ENCODE measurements at regions not wholly inside any gene's neighbourhood (a gene's known extent, or its start where the extent isn't known, plus 50 kb on each side); places are given as distances from the start of the nearest gene placed in this dataset.

DNA sequence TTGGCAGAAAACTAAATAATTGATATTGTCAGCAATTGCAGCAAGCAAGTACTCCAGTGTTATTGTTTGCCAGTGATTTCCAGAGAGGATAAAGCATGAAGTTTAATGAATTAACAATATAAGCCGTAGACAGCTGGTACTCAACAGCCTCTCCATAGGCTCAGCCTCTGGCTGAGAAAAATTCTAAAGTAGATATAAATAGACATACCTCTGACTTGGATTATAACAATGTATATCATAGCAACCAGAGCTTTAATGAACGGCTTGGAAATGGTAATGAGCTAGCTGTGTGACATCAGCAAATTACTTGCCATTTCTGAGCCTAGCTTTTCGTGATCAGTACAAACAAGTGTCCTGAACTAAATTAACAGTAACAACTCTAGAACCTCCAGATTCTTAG is 1055.4 kb upstream of the AUTS2 start:
- TF ChIP-seq, protein P1, sequence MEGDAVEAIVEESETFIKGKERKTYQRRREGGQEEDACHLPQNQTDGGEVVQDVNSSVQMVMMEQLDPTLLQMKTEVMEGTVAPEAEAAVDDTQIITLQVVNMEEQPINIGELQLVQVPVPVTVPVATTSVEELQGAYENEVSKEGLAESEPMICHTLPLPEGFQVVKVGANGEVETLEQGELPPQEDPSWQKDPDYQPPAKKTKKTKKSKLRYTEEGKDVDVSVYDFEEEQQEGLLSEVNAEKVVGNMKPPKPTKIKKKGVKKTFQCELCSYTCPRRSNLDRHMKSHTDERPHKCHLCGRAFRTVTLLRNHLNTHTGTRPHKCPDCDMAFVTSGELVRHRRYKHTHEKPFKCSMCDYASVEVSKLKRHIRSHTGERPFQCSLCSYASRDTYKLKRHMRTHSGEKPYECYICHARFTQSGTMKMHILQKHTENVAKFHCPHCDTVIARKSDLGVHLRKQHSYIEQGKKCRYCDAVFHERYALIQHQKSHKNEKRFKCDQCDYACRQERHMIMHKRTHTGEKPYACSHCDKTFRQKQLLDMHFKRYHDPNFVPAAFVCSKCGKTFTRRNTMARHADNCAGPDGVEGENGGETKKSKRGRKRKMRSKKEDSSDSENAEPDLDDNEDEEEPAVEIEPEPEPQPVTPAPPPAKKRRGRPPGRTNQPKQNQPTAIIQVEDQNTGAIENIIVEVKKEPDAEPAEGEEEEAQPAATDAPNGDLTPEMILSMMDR (IDR thresholded peaks at IDR 0.05): no peak
- TF ChIP-seq POLR2A (IDR thresholded peaks at IDR 0.05): no peak
